GM23338 (cell line): ENCODE measurements at regions not wholly inside any gene's neighbourhood (a gene's known extent, or its start where the extent isn't known, plus 50 kb on each side); places are given as distances from the start of the nearest gene placed in this dataset.

Experiments used
- ATAC-seq: fragments of 200-7000 bp; cut with Tn5 transposase; 3 replicates; pipeline ENCODE4 v1.9.1; 2020
- DNase-seq: peaks from one replicate; pipeline ENCODE4 v3.0.0-alpha.2; 2015; ENCODE audit warnings: low spot score
- H2AFZ ChIP-seq: fragments of 200-600 bp; sonication (generic); 2 replicates; pipeline ENCODE4 v1.8.0; 2016; ENCODE audit warnings: antibody characterized with exemption, mild to moderate bottlenecking, moderate library complexity
- H3F3A ChIP-seq: fragments of 200-600 bp; sonication (generic); replicated peaks from 2 replicates; pipeline ENCODE4 v1.8.0; 2017; ENCODE audit warnings: antibody characterized with exemption, mixed run types, low read depth
- H3K27ac ChIP-seq: fragments of 200-600 bp; sonication (generic); 2 replicates; pipeline ENCODE4 v1.6.1; 2016; ENCODE audit warnings: low read depth
- H3K27me3 ChIP-seq: fragments of 200-600 bp; sonication (generic); 2 replicates; pipeline ENCODE4 v1.8.0; 2016; ENCODE audit warnings: mild to moderate bottlenecking, mixed run types, moderate library complexity; ENCODE audit not compliant: insufficient read depth
- H3K36me3 ChIP-seq: fragments of 200-600 bp; sonication (generic); 2 replicates; pipeline ENCODE4 v1.8.0; 2016; ENCODE audit warnings: mild to moderate bottlenecking; ENCODE audit not compliant: insufficient read depth
- H3K4me1 ChIP-seq: fragments of 200-600 bp; sonication (generic); 2 replicates; pipeline ENCODE4 v1.8.0; 2016; ENCODE audit warnings: mild to moderate bottlenecking, moderate library complexity; ENCODE audit not compliant: insufficient read depth
- H3K4me2 ChIP-seq: fragments of 200-600 bp; sonication (generic); 2 replicates; pipeline ENCODE4 v1.7.1; 2017; ENCODE audit warnings: mixed run types
- H3K4me3 ChIP-seq: fragments of 200-600 bp; sonication (generic); 2 replicates; pipeline ENCODE4 v1.6.1; 2016; ENCODE audit warnings: mixed run types
- H3K79me2 ChIP-seq: fragments of 200-600 bp; sonication (generic); replicated peaks from 2 replicates; pipeline ENCODE4 v1.8.0; 2017; ENCODE audit warnings: mild to moderate bottlenecking; ENCODE audit not compliant: insufficient read depth
- H3K9me2 ChIP-seq: fragments of 200-600 bp; sonication (generic); 2 replicates; pipeline ENCODE4 v1.8.0; 2017; ENCODE audit not compliant: insufficient read depth
- H4K20me1 ChIP-seq: fragments of 200-600 bp; sonication (generic); replicated peaks from 2 replicates; pipeline ENCODE4 v1.8.0; 2017; ENCODE audit warnings: mild to moderate bottlenecking; ENCODE audit not compliant: insufficient read depth
- H3K27ac Mint-ChIP-seq: 2 replicates; pipeline ENCODE4 v1.8.0; 2020; ENCODE audit warnings: inconsistent platforms, mild to moderate bottlenecking, moderate library complexity, mixed read lengths
- H3K27me3 Mint-ChIP-seq: 3 replicates; pipeline ENCODE4 v1.8.0; 2022; ENCODE audit warnings: low read depth, mild to moderate bottlenecking, moderate library complexity, mixed read lengths, inconsistent platforms; ENCODE audit not compliant: insufficient read depth, poor library complexity
- H3K36me3 Mint-ChIP-seq: 3 replicates; pipeline ENCODE4 v1.8.0; 2021; ENCODE audit warnings: low read depth, mild to moderate bottlenecking, inconsistent platforms, moderate library complexity, mixed read lengths
- H3K4me1 Mint-ChIP-seq: 3 replicates; pipeline ENCODE4 v1.8.0; 2020; ENCODE audit warnings: mild to moderate bottlenecking, inconsistent platforms, mixed read lengths
- H3K4me3 Mint-ChIP-seq: 3 replicates; pipeline ENCODE4 v1.8.0; 2021; ENCODE audit warnings: moderate library complexity, mild to moderate bottlenecking, inconsistent platforms, mixed read lengths
- H3K9me3 Mint-ChIP-seq: 3 replicates; pipeline ENCODE4 v1.8.0; 2020; ENCODE audit warnings: moderate library complexity, mild to moderate bottlenecking, inconsistent platforms, mixed read lengths
- CREB1 ChIP-seq: fragments of 250-450 bp; sonication (Bioruptor Pico); IDR thresholded peaks from 2 replicates; pipeline ENCODE4 v1.5.0; 2020; ENCODE audit warnings: low read depth, mild to moderate bottlenecking, moderate library complexity
- EZH2phosphoT487 ChIP-seq: fragments of 200-600 bp; sonication (generic); IDR thresholded peaks from one replicate; pipeline ENCODE4 v1.8.1; 2018; ENCODE audit warnings: antibody characterized with exemption; ENCODE audit not compliant: unreplicated experiment
- NANOG ChIP-seq: IDR thresholded peaks from 2 replicates; pipeline ENCODE4 v1.6.1; 2016; ENCODE audit warnings: antibody characterized with exemption, borderline replicate concordance
- POLR2AphosphoS5 ChIP-seq: IDR thresholded peaks from 2 replicates; pipeline ENCODE4 v1.6.1; 2016; ENCODE audit warnings: antibody characterized with exemption, low read depth
- STAT1 ChIP-seq: IDR thresholded peaks from one replicate; pipeline ENCODE4 v1.6.1; 2016; ENCODE audit warnings: antibody characterized with exemption; ENCODE audit not compliant: unreplicated experiment
- ZNF331 ChIP-seq: fragments of 250-450 bp; sonication (Bioruptor Pico); IDR thresholded peaks from 2 replicates; pipeline ENCODE4 v1.5.0; 2020; ENCODE audit warnings: low read depth, mild to moderate bottlenecking, moderate library complexity
- TF ChIP-seq, protein P1 (sequence below): IDR thresholded peaks from 2 replicates; pipeline ENCODE4 v1.6.1; 2016; ENCODE audit warnings: antibody characterized with exemption
- TF ChIP-seq, protein P2 (sequence below): fragments of 250-450 bp; sonication (Bioruptor Pico); IDR thresholded peaks from 2 replicates; pipeline ENCODE4 v1.5.0; 2020; ENCODE audit warnings: mild to moderate bottlenecking, moderate library complexity
- TF ChIP-seq, protein P3 (sequence below), 2 experiments: fragments of 200-600 bp in 1 of 2; sonication (generic) in 1 of 2; conservative IDR thresholded peaks; 2 replicates each; pipeline versions ENCODE4 v1.5.1 to v1.6.1; 2016 to 2017; ENCODE audit warnings: antibody characterized with exemption in 2 of 2, low read depth in 2 of 2, mild to moderate bottlenecking in 2 of 2, moderate library complexity in 1 of 2

DNA sequence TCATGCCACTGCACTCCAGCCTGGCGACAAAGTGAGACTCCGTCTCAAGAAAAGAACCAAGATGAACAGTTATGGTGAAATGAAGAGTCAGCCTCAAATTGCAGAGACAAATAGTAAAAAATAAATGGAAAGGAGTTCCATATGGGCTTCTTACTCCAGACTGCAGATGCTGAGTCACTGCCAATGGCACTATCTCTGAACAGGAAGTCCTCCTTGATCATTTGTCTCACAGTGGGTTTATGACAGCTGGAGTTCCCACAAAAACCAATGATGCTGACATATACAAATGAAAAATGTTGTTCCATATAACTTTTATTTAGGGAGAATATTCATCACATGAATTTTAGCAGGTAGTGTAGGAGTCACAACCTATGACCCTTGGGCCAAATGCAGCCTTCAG is 631.6 kb downstream of the PCDH18 start:
- H3K27me3 Mint-ChIP-seq: no peaks in the 10 kb centered on the region
- Histone ChIP-seq H3K27me3 (no peaks in the 10 kb centered on the region), H3K4me1 (peaks cover 9% of the 10 kb centered on the region; the same call in 1 of the 2 replicates), H3K27ac (no peak overlapping the region), H4K20me1 (no peaks in the 10 kb centered on the region), H3F3A (no peaks in the 10 kb centered on the region), H3K36me3 (no peaks in the 10 kb centered on the region; the same call in 1 of the 2 replicates), H2AFZ (no peak overlapping the region), H3K4me2 (no peak overlapping the region), H3K79me2 (no peaks in the 10 kb centered on the region), H3K9me2 (peaks cover 9% of the 10 kb centered on the region; the same call in 1 of the 2 replicates), H3K4me3 (no peak overlapping the region)
- H3K36me3 Mint-ChIP-seq: 0 out of 3 replicates have a peak, but pooled peaks cover 5% of the 10 kb centered on the region
- H3K4me1 Mint-ChIP-seq: peaks cover 6% of the 10 kb centered on the region; the same call in 2 of the 3 replicates
- H3K9me3 Mint-ChIP-seq: no peaks in the 10 kb centered on the region
- ATAC-seq (no peak), DNase-seq (no peak)
- TF ChIP-seq ZNF331 (CRISPR knock-in tag) (no peak), EZH2phosphoT487 (no peak), NANOG (no peak), POLR2AphosphoS5 (no peak), STAT1 (no peak), CREB1 (CRISPR knock-in tag) (no peak)
- TF ChIP-seq, protein P1, sequence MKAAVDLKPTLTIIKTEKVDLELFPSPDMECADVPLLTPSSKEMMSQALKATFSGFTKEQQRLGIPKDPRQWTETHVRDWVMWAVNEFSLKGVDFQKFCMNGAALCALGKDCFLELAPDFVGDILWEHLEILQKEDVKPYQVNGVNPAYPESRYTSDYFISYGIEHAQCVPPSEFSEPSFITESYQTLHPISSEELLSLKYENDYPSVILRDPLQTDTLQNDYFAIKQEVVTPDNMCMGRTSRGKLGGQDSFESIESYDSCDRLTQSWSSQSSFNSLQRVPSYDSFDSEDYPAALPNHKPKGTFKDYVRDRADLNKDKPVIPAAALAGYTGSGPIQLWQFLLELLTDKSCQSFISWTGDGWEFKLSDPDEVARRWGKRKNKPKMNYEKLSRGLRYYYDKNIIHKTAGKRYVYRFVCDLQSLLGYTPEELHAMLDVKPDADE: no peak
- H3K4me3 Mint-ChIP-seq: no peak overlapping the region
- no peak overlapping the region for H3K27ac Mint-ChIP-seq

DNA sequence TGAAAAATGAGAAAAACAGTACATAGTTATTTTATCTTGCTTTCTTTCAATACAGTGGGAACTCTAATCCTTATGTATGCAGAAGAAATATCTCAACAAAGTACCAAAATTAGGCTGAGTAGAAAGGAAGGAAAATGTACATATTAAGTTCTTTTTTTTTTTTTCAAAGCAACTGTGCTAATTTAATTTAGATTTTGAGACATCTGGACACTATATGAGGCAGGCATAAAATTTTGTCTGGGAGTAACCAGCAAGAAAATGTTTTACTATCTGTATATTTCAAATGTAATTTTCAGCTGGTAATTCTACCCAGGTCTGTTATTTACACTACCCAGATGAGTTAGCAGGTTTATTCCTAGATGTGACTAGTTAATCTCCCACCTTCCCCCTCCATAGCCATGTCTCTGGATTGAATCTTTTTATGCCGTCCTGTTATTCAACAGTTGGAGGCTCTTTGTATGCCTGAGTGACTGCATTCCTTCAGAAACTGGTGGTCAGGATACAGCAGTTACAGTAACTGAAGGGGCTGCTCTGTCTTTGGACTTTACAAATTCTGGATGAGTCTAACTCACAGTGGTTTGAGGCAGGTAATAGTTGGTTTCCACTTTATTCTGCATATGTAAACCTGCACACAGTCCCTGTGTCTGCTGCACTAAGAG is 633.6 kb downstream of the PCDH18 start:
- Mint-ChIP-seq H3K4me3 (no peak overlapping the region), H3K4me1 (peaks cover 6% of the 10 kb centered on the region; the same call in 2 of the 3 replicates), H3K9me3 (no peaks in the 10 kb centered on the region), H3K27ac (no peak overlapping the region), H3K27me3 (no peaks in the 10 kb centered on the region), H3K36me3 (0 out of 3 replicates have a peak, but pooled peaks cover 5% of the 10 kb centered on the region)
- H4K20me1 ChIP-seq: no peaks in the 10 kb centered on the region
- no peak overlapping the region; the same call in 1 of the 2 replicates for H3K4me2 ChIP-seq
- peak overlapping the region; percentile 44; the same call in 1 of the 2 replicates for H2AFZ ChIP-seq
- H3K4me3 ChIP-seq: no peak overlapping the region
- no peak overlapping the region for H3K27ac ChIP-seq
- ATAC-seq (no peak; the same call in 2 of the 3 replicates), DNase-seq (no peak)
- H3F3A ChIP-seq: no peaks in the 10 kb centered on the region
- peaks cover 9% of the 10 kb centered on the region; the same call in 1 of the 2 replicates for H3K4me1 ChIP-seq
- no peaks in the 10 kb centered on the region for H3K79me2 ChIP-seq
- no peaks in the 10 kb centered on the region; the same call in 1 of the 2 replicates for H3K36me3 ChIP-seq
- H3K9me2 ChIP-seq: peaks cover 9% of the 10 kb centered on the region; the same call in 1 of the 2 replicates
- H3K27me3 ChIP-seq: no peaks in the 10 kb centered on the region
- no peak for TF ChIP-seq EZH2phosphoT487
- TF ChIP-seq, protein P2, sequence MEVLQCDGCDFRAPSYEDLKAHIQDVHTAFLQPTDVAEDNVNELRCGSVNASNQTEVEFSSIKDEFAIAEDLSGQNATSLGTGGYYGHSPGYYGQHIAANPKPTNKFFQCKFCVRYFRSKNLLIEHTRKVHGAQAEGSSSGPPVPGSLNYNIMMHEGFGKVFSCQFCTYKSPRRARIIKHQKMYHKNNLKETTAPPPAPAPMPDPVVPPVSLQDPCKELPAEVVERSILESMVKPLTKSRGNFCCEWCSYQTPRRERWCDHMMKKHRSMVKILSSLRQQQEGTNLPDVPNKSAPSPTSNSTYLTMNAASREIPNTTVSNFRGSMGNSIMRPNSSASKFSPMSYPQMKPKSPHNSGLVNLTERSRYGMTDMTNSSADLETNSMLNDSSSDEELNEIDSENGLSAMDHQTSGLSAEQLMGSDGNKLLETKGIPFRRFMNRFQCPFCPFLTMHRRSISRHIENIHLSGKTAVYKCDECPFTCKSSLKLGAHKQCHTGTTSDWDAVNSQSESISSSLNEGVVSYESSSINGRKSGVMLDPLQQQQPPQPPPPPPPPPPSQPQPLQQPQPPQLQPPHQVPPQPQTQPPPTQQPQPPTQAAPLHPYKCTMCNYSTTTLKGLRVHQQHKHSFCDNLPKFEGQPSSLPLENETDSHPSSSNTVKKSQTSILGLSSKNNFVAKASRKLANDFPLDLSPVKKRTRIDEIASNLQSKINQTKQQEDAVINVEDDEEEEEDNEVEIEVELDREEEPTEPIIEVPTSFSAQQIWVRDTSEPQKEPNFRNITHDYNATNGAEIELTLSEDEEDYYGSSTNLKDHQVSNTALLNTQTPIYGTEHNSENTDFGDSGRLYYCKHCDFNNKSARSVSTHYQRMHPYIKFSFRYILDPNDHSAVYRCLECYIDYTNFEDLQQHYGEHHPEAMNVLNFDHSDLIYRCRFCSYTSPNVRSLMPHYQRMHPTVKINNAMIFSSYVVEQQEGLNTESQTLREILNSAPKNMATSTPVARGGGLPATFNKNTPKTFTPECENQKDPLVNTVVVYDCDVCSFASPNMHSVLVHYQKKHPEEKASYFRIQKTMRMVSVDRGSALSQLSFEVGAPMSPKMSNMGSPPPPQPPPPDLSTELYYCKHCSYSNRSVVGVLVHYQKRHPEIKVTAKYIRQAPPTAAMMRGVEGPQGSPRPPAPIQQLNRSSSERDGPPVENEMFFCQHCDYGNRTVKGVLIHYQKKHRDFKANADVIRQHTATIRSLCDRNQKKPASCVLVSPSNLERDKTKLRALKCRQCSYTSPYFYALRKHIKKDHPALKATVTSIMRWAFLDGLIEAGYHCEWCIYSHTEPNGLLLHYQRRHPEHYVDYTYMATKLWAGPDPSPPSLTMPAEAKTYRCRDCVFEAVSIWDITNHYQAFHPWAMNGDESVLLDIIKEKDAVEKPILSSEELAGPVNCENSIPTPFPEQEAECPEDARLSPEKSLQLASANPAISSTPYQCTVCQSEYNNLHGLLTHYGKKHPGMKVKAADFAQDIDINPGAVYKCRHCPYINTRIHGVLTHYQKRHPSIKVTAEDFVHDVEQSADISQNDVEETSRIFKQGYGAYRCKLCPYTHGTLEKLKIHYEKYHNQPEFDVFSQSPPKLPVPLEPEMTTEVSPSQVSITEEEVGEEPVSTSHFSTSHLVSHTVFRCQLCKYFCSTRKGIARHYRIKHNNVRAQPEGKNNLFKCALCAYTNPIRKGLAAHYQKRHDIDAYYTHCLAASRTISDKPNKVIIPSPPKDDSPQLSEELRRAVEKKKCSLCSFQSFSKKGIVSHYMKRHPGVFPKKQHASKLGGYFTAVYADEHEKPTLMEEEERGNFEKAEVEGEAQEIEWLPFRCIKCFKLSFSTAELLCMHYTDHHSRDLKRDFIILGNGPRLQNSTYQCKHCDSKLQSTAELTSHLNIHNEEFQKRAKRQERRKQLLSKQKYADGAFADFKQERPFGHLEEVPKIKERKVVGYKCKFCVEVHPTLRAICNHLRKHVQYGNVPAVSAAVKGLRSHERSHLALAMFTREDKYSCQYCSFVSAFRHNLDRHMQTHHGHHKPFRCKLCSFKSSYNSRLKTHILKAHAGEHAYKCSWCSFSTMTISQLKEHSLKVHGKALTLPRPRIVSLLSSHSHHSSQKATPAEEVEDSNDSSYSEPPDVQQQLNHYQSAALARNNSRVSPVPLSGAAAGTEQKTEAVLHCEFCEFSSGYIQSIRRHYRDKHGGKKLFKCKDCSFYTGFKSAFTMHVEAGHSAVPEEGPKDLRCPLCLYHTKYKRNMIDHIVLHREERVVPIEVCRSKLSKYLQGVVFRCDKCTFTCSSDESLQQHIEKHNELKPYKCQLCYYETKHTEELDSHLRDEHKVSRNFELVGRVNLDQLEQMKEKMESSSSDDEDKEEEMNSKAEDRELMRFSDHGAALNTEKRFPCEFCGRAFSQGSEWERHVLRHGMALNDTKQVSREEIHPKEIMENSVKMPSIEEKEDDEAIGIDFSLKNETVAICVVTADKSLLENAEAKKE (CRISPR knock-in tag): no peak
- TF ChIP-seq, protein P3, sequence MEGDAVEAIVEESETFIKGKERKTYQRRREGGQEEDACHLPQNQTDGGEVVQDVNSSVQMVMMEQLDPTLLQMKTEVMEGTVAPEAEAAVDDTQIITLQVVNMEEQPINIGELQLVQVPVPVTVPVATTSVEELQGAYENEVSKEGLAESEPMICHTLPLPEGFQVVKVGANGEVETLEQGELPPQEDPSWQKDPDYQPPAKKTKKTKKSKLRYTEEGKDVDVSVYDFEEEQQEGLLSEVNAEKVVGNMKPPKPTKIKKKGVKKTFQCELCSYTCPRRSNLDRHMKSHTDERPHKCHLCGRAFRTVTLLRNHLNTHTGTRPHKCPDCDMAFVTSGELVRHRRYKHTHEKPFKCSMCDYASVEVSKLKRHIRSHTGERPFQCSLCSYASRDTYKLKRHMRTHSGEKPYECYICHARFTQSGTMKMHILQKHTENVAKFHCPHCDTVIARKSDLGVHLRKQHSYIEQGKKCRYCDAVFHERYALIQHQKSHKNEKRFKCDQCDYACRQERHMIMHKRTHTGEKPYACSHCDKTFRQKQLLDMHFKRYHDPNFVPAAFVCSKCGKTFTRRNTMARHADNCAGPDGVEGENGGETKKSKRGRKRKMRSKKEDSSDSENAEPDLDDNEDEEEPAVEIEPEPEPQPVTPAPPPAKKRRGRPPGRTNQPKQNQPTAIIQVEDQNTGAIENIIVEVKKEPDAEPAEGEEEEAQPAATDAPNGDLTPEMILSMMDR (conservative IDR thresholded peaks at IDR 0.05; ENCODE audit: low read depth in 2 of 2): no peak
